H9 (cell line): ENCODE measurements at regions not wholly inside any gene's neighbourhood (a gene's known extent, or its start where the extent isn't known, plus 50 kb on each side); places are given as distances from the start of the nearest gene placed in this dataset.

Source experiments
- DNase-seq: peaks from one replicate; pipeline ENCODE4 v3.0.0-alpha.2; 2017
- H2AFZ ChIP-seq: one replicate; pipeline ENCODE4 v1.6.1; 2013; ENCODE audit warnings: mild to moderate bottlenecking, low read length, control low read depth, moderate library complexity
- H2AK5ac ChIP-seq: 2 replicates; pipeline ENCODE4 v1.6.1; 2013; ENCODE audit warnings: low read length, control low read depth, mixed read lengths; ENCODE audit not compliant: insufficient read length
- H2BK120ac ChIP-seq: one replicate; pipeline ENCODE4 v1.6.1; 2013; ENCODE audit warnings: low read depth, mild to moderate bottlenecking, low read length, control low read depth, inconsistent platforms; ENCODE audit not compliant: poor library complexity, severe bottlenecking
- H2BK12ac ChIP-seq: 2 replicates; pipeline ENCODE4 v1.6.1; 2013; ENCODE audit warnings: low read length, control low read depth, mixed read lengths, low read depth; ENCODE audit not compliant: insufficient read length
- H2BK15ac ChIP-seq: 2 replicates; pipeline ENCODE4 v1.6.1; 2013; ENCODE audit warnings: low read depth, low read length, control low read depth
- H2BK20ac ChIP-seq: one replicate; pipeline ENCODE4 v1.6.1; 2013; ENCODE audit warnings: low read depth, mild to moderate bottlenecking, low read length, control low read depth, inconsistent platforms; ENCODE audit not compliant: poor library complexity, severe bottlenecking
- H2BK5ac ChIP-seq: 2 replicates; pipeline ENCODE4 v1.6.1; 2013; ENCODE audit warnings: low read length, control low read depth, mixed read lengths; ENCODE audit not compliant: insufficient read length
- H3K14ac ChIP-seq: 2 replicates; pipeline ENCODE4 v1.6.1; 2013; ENCODE audit warnings: low read length, control low read depth; ENCODE audit not compliant: insufficient read depth
- H3K18ac ChIP-seq: 2 replicates; pipeline ENCODE4 v1.6.1; 2013; ENCODE audit warnings: low read depth, mild to moderate bottlenecking, mixed read lengths, low read length, control low read depth; ENCODE audit not compliant: insufficient read length
- H3K23ac ChIP-seq: 2 replicates; pipeline ENCODE4 v1.6.1; 2013; ENCODE audit warnings: low read length, control low read depth, mixed read lengths, low read depth; ENCODE audit not compliant: insufficient read length
- H3K23me2 ChIP-seq: 2 replicates; pipeline ENCODE4 v1.6.1; 2013; ENCODE audit warnings: low read depth, mild to moderate bottlenecking, mixed read lengths, low read length, control low read depth; ENCODE audit not compliant: insufficient read length, poor library complexity, severe bottlenecking
- H3K27ac ChIP-seq: 2 replicates; pipeline ENCODE4 v1.5.1; 2013; ENCODE audit warnings: low read length, control low read depth, mixed read lengths, low read depth; ENCODE audit not compliant: insufficient read length
- H3K27me3 ChIP-seq: 2 replicates; pipeline ENCODE4 v1.6.1; 2013; ENCODE audit warnings: low read length, control low read depth, inconsistent platforms; ENCODE audit not compliant: insufficient read depth
- H3K4ac ChIP-seq: 2 replicates; pipeline ENCODE4 v1.6.1; 2013; ENCODE audit warnings: low read depth, mild to moderate bottlenecking, control low read depth, inconsistent platforms, low read length, moderate library complexity
- H3K4me1 ChIP-seq: 2 replicates; pipeline ENCODE4 v1.6.1; 2013; ENCODE audit warnings: low read length, control low read depth, inconsistent platforms; ENCODE audit not compliant: insufficient read depth
- H3K4me2 ChIP-seq: 2 replicates; pipeline ENCODE4 v1.6.1; 2013; ENCODE audit warnings: low read length, control low read depth, mixed read lengths; ENCODE audit not compliant: insufficient read length, insufficient read depth
- H3K56ac ChIP-seq: 2 replicates; pipeline ENCODE4 v1.6.1; 2013; ENCODE audit warnings: low read depth, mild to moderate bottlenecking, mixed read lengths, low read length, control low read depth; ENCODE audit not compliant: insufficient read length
- H3K79me1 ChIP-seq: 2 replicates; pipeline ENCODE4 v1.6.1; 2013; ENCODE audit warnings: low read depth, mild to moderate bottlenecking, moderate library complexity, low read length, control low read depth, inconsistent platforms; ENCODE audit not compliant: insufficient read depth, poor library complexity, severe bottlenecking
- H3K79me2 ChIP-seq: 2 replicates; pipeline ENCODE4 v1.6.1; 2013; ENCODE audit warnings: low read length, control low read depth, inconsistent platforms; ENCODE audit not compliant: insufficient read depth
- H3K9ac ChIP-seq: 2 replicates; pipeline ENCODE4 v1.6.1; 2013; ENCODE audit warnings: low read length, control low read depth, mixed read lengths; ENCODE audit not compliant: insufficient read length; ENCODE audit errors: extremely low read depth
- H3K9me3 ChIP-seq: one replicate; pipeline ENCODE4 v1.6.1; 2013; ENCODE audit warnings: low read depth, low read length, inconsistent platforms; ENCODE audit not compliant: control insufficient read depth
- H3T11ph ChIP-seq: one replicate; pipeline ENCODE4 v1.6.1; 2013; ENCODE audit warnings: mild to moderate bottlenecking, low read length, control low read depth, inconsistent platforms
- H4K20me1 ChIP-seq: one replicate; pipeline ENCODE4 v1.6.1; 2013; ENCODE audit not compliant: control insufficient read depth, insufficient read length, insufficient read depth
- H4K5ac ChIP-seq: 2 replicates; pipeline ENCODE4 v1.6.1; 2013; ENCODE audit warnings: low read depth, mild to moderate bottlenecking, mixed read lengths, low read length, control low read depth; ENCODE audit not compliant: insufficient read length
- H4K8ac ChIP-seq: replicated peaks from 2 replicates; pipeline ENCODE4 v1.6.1; 2013; ENCODE audit warnings: low read length, control low read depth, mixed read lengths, low read depth; ENCODE audit not compliant: insufficient read length
- H4K91ac ChIP-seq: 2 replicates; pipeline ENCODE4 v1.6.1; 2013; ENCODE audit warnings: low read depth, mild to moderate bottlenecking, moderate library complexity, mixed read lengths, low read length, control low read depth; ENCODE audit not compliant: insufficient read length
- H3K27ac Mint-ChIP-seq, 3 experiments: 2 replicates in 2 of 3; 3 replicates in 1 of 3; pipeline ENCODE4 v1.8.0; 2020 to 2021; ENCODE audit warnings: mixed read lengths in 3 of 3, mild to moderate bottlenecking in 1 of 3, moderate library complexity in 1 of 3
- H3K27me3 Mint-ChIP-seq: 2 replicates; pipeline ENCODE4 v1.8.0; 2021; ENCODE audit warnings: low read depth, mild to moderate bottlenecking, moderate library complexity, mixed read lengths
- H3K36me3 Mint-ChIP-seq, 3 experiments: 2 replicates in 2 of 3; 3 replicates in 1 of 3; pipeline ENCODE4 v1.8.0; 2020 to 2021; ENCODE audit warnings: low read depth in 3 of 3, mixed read lengths in 3 of 3; ENCODE audit not compliant: insufficient read depth in 1 of 3
- H3K4me1 Mint-ChIP-seq, 2 experiments: 2 replicates each; pipeline ENCODE4 v1.8.0; 2020; ENCODE audit warnings: mixed read lengths in 2 of 2
- H3K4me3 Mint-ChIP-seq, 2 experiments: 2 replicates in 1 of 2; 3 replicates in 1 of 2; pipeline ENCODE4 v1.8.0; 2020 to 2021; ENCODE audit warnings: mild to moderate bottlenecking in 2 of 2, mixed read lengths in 2 of 2, moderate library complexity in 1 of 2
- H3K9me3 Mint-ChIP-seq, 2 experiments: 2 replicates in 1 of 2; 3 replicates in 1 of 2; pipeline ENCODE4 v1.8.0; 2020; ENCODE audit warnings: mild to moderate bottlenecking in 2 of 2, mixed read lengths in 2 of 2, moderate library complexity in 1 of 2
- WGBS: extraction: QIAGEN DNeasy Blood & Tissue Kit; methylation state at CpG from one replicate; pipeline ENCODE4 v1.1.7; 2013; ENCODE audit warnings: missing lambda C conversion rate, low lambda C conversion rate, mixed read lengths; ENCODE audit not compliant: insufficient read length; ENCODE audit errors: extremely low coverage; 5-methylcytosine and 5-hydroxymethylcytosine counted together
- TF ChIP-seq, protein P1 (sequence below): fragments of 200-600 bp; sonication (generic); conservative IDR thresholded peaks from 3 replicates; pipeline ENCODE4 v1.8.0; 2021; ENCODE audit warnings: antibody characterized with exemption, mild to moderate bottlenecking

- H4K8ac ChIP-seq: no peak overlapping the region
- H4K5ac ChIP-seq: no peak overlapping the region
- H3K4me1 ChIP-seq: no peaks in the 10 kb centered on the region
- H3K18ac ChIP-seq: no peak overlapping the region
- Mint-ChIP-seq H3K27me3 (no peaks in the 10 kb centered on the region), H3K27ac (no peak overlapping the region), H3K9me3 (peaks cover 0 to 6% of the 10 kb centered on the region in 2 experiments; a peak in 4 of 5 replicates), H3K36me3 (peaks cover 0 to 10% (median 0%) of the 10 kb centered on the region in 3 experiments; a peak in 3 of 7 replicates), H3K4me3 (no peak overlapping the region), H3K4me1 (no peaks in the 10 kb centered on the region)
- no peak overlapping the region for H2BK15ac ChIP-seq
- H3K4ac ChIP-seq: no peak overlapping the region
- H3K79me1 ChIP-seq: no peaks in the 10 kb centered on the region
- H3K23ac ChIP-seq: no peak overlapping the region
- H3K27me3 ChIP-seq: no peaks in the 10 kb centered on the region
- H2BK5ac ChIP-seq: no peak overlapping the region
- no peak overlapping the region for H3K56ac ChIP-seq
- H3K9ac ChIP-seq: no peak overlapping the region
- no peak overlapping the region for H4K91ac ChIP-seq
- no peaks in the 10 kb centered on the region for H4K20me1 ChIP-seq
- H2AFZ ChIP-seq: no peak overlapping the region
- no peak overlapping the region for H2BK20ac ChIP-seq
- H2AK5ac ChIP-seq: no peak overlapping the region
- H3K23me2 ChIP-seq: no peaks in the 10 kb centered on the region
- TF ChIP-seq, protein P1, sequence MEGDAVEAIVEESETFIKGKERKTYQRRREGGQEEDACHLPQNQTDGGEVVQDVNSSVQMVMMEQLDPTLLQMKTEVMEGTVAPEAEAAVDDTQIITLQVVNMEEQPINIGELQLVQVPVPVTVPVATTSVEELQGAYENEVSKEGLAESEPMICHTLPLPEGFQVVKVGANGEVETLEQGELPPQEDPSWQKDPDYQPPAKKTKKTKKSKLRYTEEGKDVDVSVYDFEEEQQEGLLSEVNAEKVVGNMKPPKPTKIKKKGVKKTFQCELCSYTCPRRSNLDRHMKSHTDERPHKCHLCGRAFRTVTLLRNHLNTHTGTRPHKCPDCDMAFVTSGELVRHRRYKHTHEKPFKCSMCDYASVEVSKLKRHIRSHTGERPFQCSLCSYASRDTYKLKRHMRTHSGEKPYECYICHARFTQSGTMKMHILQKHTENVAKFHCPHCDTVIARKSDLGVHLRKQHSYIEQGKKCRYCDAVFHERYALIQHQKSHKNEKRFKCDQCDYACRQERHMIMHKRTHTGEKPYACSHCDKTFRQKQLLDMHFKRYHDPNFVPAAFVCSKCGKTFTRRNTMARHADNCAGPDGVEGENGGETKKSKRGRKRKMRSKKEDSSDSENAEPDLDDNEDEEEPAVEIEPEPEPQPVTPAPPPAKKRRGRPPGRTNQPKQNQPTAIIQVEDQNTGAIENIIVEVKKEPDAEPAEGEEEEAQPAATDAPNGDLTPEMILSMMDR: no peak
- WGBS: no CpG with 5 or more reads among the region's 2 CpGs
- no peak overlapping the region for H2BK12ac ChIP-seq
- no peak overlapping the region for H3T11ph ChIP-seq
- no peak overlapping the region for H3K4me2 ChIP-seq
- no peaks in the 10 kb centered on the region for H3K9me3 ChIP-seq
- no peak overlapping the region for H2BK120ac ChIP-seq
- no peaks in the 10 kb centered on the region for H3K79me2 ChIP-seq
- H3K27ac ChIP-seq: no peak overlapping the region
- H3K14ac ChIP-seq: no peak overlapping the region
- DNase-seq: no peak
Observed at GRCh38 chr6:66948106-66948505, 1241.1 kb upstream of the EYS start.
